ENCODE measurements at regions not wholly inside any gene's neighbourhood (a gene's known extent, or its start where the extent isn't known, plus 50 kb on each side); places are given as distances from the start of the nearest gene placed in this dataset.
A peak's percentile ranks its signal among the peaks of the same experiment; 100 is the strongest.

GRCh38 chr12:100715976-100716944, 78.3 kb upstream of the ANO4 start:
- Histone ChIP-seq H2AK5ac (ENCODE audit: low read length, severe bottlenecking) (no peak overlapping the region), H3K27ac (ENCODE audit: low read length, poor library complexity, severe bottlenecking) (no peak overlapping the region), H3K4me2 (ENCODE audit: low read length, poor library complexity, severe bottlenecking) (peak overlapping the region; percentile 81), H3K14ac (ENCODE audit: low read length in 2 of 2) (no peak overlapping the region), H2BK120ac (ENCODE audit: low read depth, low read length) (no peak overlapping the region), H3K23ac (ENCODE audit: low read length in 2 of 2) (no peak overlapping the region), H4K8ac (ENCODE audit: low read length) (peak overlapping the region; percentile 53), H2BK15ac (ENCODE audit: low read depth, poor library complexity, severe bottlenecking) (no peak overlapping the region), H4K91ac (ENCODE audit: low read length) (no peak overlapping the region), H3K4me3 (ENCODE audit: insufficient read depth in 1 of 2, low read depth in 1 of 2, low read length in 2 of 2) (peak overlapping the region in 1 of 2 experiments; percentile 68), H3K9ac (ENCODE audit: low read length) (peak overlapping the region; percentile 43), H2AFZ (ENCODE audit: low read depth, low read length) (peak overlapping the region; percentile 74), H3K18ac (ENCODE audit: low read depth in 1 of 2, low read length in 2 of 2) (peak overlapping the region in 1 of 2 experiments; percentile 38), H3K79me1 (replicated peaks; ENCODE audit: low read length, poor library complexity, severe bottlenecking) (no peaks in the 10 kb centered on the region), H2BK12ac (ENCODE audit: low read length in 2 of 2) (peak overlapping the region in 1 of 2 experiments; percentile 49), H3K9me3 (ENCODE audit: control insufficient read depth, low read length) (no peaks in the 10 kb centered on the region), H3K36me3 (ENCODE audit: control insufficient read depth in 1 of 2, insufficient read depth in 2 of 2, low read depth in 1 of 2, low read length in 2 of 2) (no peaks in the 10 kb centered on the region), H2BK5ac (ENCODE audit: low read depth, low read length, poor library complexity, severe bottlenecking) (no peak overlapping the region), H3K27me3 (ENCODE audit: control insufficient read depth in 1 of 2, insufficient read depth in 1 of 2, low read length in 2 of 2) (peaks cover 39 to 45% of the 10 kb centered on the region in 2 experiments), H3K4me1 (ENCODE audit: control insufficient read depth, insufficient read depth, low read depth, low read length) (peaks cover 8% of the 10 kb centered on the region), H3K4ac (ENCODE audit: low read depth in 1 of 2, low read length in 2 of 2) (no peak overlapping the region)
- DNase-seq: peak; percentile 38
- WGBS: 48% methylated on average over 55 of the region's 55 CpGs

GRCh38 chr12:100716945-100717732, 77.4 kb upstream of the ANO4 start:
- no peak overlapping the region for H3K27ac ChIP-seq (ENCODE audit: low read length, poor library complexity, severe bottlenecking)
- peak overlapping the region; percentile 81 for H3K4me2 ChIP-seq (ENCODE audit: low read length, poor library complexity, severe bottlenecking)
- no peak overlapping the region for H3K4ac ChIP-seq (ENCODE audit: low read depth in 1 of 2, low read length in 2 of 2)
- no peak overlapping the region for H2AK5ac ChIP-seq (ENCODE audit: low read length, severe bottlenecking)
- peak overlapping the region in 1 of 2 experiments; percentile 49 for H2BK12ac ChIP-seq (ENCODE audit: low read length in 2 of 2)
- H2BK120ac ChIP-seq (ENCODE audit: low read depth, low read length): peak overlapping the region; percentile 45
- 2% methylated on average over 90 of the region's 100 CpGs for WGBS
- no peak overlapping the region for H2BK5ac ChIP-seq (ENCODE audit: low read depth, low read length, poor library complexity, severe bottlenecking)
- H3K4me1 ChIP-seq (ENCODE audit: control insufficient read depth, insufficient read depth, low read depth, low read length): peaks cover 8% of the 10 kb centered on the region
- H3K9ac ChIP-seq (ENCODE audit: low read length): peak overlapping the region; percentile 65
- H3K36me3 ChIP-seq (ENCODE audit: control insufficient read depth in 1 of 2, insufficient read depth in 2 of 2, low read depth in 1 of 2, low read length in 2 of 2): no peaks in the 10 kb centered on the region
- peak overlapping the region; percentile 58 to 68 for H3K4me3 ChIP-seq (ENCODE audit: insufficient read depth in 1 of 2, low read depth in 1 of 2, low read length in 2 of 2)
- peak overlapping the region; percentile 74 for H2AFZ ChIP-seq (ENCODE audit: low read depth, low read length)
- DNase-seq: peak; percentile 52
- peak overlapping the region; percentile 61 for H2BK15ac ChIP-seq (ENCODE audit: low read depth, poor library complexity, severe bottlenecking)
- H3K9me3 ChIP-seq (ENCODE audit: control insufficient read depth, low read length): no peaks in the 10 kb centered on the region
- H3K18ac ChIP-seq (ENCODE audit: low read depth in 1 of 2, low read length in 2 of 2): peak overlapping the region; percentile 8 to 55
- peak overlapping the region; percentile 25 for H4K8ac ChIP-seq (ENCODE audit: low read length)
- H3K23ac ChIP-seq (ENCODE audit: low read length in 2 of 2): peak overlapping the region in 1 of 2 experiments; percentile 46
- no peaks in the 10 kb centered on the region for H3K79me1 ChIP-seq (replicated peaks; ENCODE audit: low read length, poor library complexity, severe bottlenecking)
- no peak overlapping the region for H3K14ac ChIP-seq (ENCODE audit: low read length in 2 of 2)
- H4K91ac ChIP-seq (ENCODE audit: low read length): peak overlapping the region; percentile 76
- peaks cover 44 to 45% of the 10 kb centered on the region in 2 experiments for H3K27me3 ChIP-seq (ENCODE audit: control insufficient read depth in 1 of 2, insufficient read depth in 1 of 2, low read length in 2 of 2)

GRCh38 chr12:100717733-100718067, 76.9 kb upstream of the ANO4 start:
- 2% methylated on average over 10 of the region's 13 CpGs for WGBS
- H3K4me1 ChIP-seq (ENCODE audit: control insufficient read depth, insufficient read depth, low read depth, low read length): peaks cover 8% of the 10 kb centered on the region
- H3K27ac ChIP-seq (ENCODE audit: low read length, poor library complexity, severe bottlenecking): no peak overlapping the region

GRCh38 chr12:100718187-100718586, 76.4 kb upstream of the ANO4 start:
- H2BK120ac ChIP-seq (ENCODE audit: low read depth, low read length): no peak overlapping the region
- H3K9ac ChIP-seq (ENCODE audit: low read length): no peak overlapping the region
- peaks cover 8% of the 10 kb centered on the region for H3K4me1 ChIP-seq (ENCODE audit: control insufficient read depth, insufficient read depth, low read depth, low read length)
- no peaks in the 10 kb centered on the region for H3K36me3 ChIP-seq (ENCODE audit: control insufficient read depth in 1 of 2, insufficient read depth in 2 of 2, low read depth in 1 of 2, low read length in 2 of 2)
- no peak overlapping the region for H2AFZ ChIP-seq (ENCODE audit: low read depth, low read length)
- no peak overlapping the region for H3K23ac ChIP-seq (ENCODE audit: low read length in 2 of 2)
- H3K4me3 ChIP-seq (ENCODE audit: insufficient read depth in 1 of 2, low read depth in 1 of 2, low read length in 2 of 2): no peak overlapping the region
- H2BK12ac ChIP-seq (ENCODE audit: low read length in 2 of 2): no peak overlapping the region
- H3K9me3 ChIP-seq (ENCODE audit: control insufficient read depth, low read length): no peaks in the 10 kb centered on the region
- H3K14ac ChIP-seq (ENCODE audit: low read length in 2 of 2): no peak overlapping the region
- H3K27ac ChIP-seq (ENCODE audit: low read length, poor library complexity, severe bottlenecking): no peak overlapping the region
- no peaks in the 10 kb centered on the region for H3K79me1 ChIP-seq (replicated peaks; ENCODE audit: low read length, poor library complexity, severe bottlenecking)
- 2% methylated on average over 4 of the region's 5 CpGs for WGBS
- H2AK5ac ChIP-seq (ENCODE audit: low read length, severe bottlenecking): no peak overlapping the region
- no peak overlapping the region for H4K8ac ChIP-seq (ENCODE audit: low read length)
- H3K27me3 ChIP-seq (ENCODE audit: control insufficient read depth in 1 of 2, insufficient read depth in 1 of 2, low read length in 2 of 2): peaks cover 45 to 46% of the 10 kb centered on the region in 2 experiments
- no peak overlapping the region for H2BK15ac ChIP-seq (ENCODE audit: low read depth, poor library complexity, severe bottlenecking)
- DNase-seq: peak; percentile 64
- no peak overlapping the region for H2BK5ac ChIP-seq (ENCODE audit: low read depth, low read length, poor library complexity, severe bottlenecking)
- no peak overlapping the region for H3K4ac ChIP-seq (ENCODE audit: low read depth in 1 of 2, low read length in 2 of 2)
- no peak overlapping the region for H3K18ac ChIP-seq (ENCODE audit: low read depth in 1 of 2, low read length in 2 of 2)
- H4K91ac ChIP-seq (ENCODE audit: low read length): no peak overlapping the region
- no peak overlapping the region for H3K4me2 ChIP-seq (ENCODE audit: low read length, poor library complexity, severe bottlenecking)

More at GRCh38 chr12:100717733-100718067, 76.9 kb upstream of the ANO4 start:
- Histone ChIP-seq H3K23ac (ENCODE audit: low read length in 2 of 2) (no peak overlapping the region), H3K79me1 (replicated peaks; ENCODE audit: low read length, poor library complexity, severe bottlenecking) (no peaks in the 10 kb centered on the region), H2BK15ac (ENCODE audit: low read depth, poor library complexity, severe bottlenecking) (no peak overlapping the region), H3K14ac (ENCODE audit: low read length in 2 of 2) (no peak overlapping the region), H2AK5ac (ENCODE audit: low read length, severe bottlenecking) (no peak overlapping the region), H2BK120ac (ENCODE audit: low read depth, low read length) (peak overlapping the region; percentile 45), H4K8ac (ENCODE audit: low read length) (no peak overlapping the region), H3K18ac (ENCODE audit: low read depth in 1 of 2, low read length in 2 of 2) (peak overlapping the region in 1 of 2 experiments; percentile 8), H3K4me3 (ENCODE audit: insufficient read depth in 1 of 2, low read depth in 1 of 2, low read length in 2 of 2) (peak overlapping the region; percentile 58 to 68), H2BK12ac (ENCODE audit: low read length in 2 of 2) (no peak overlapping the region), H3K9ac (ENCODE audit: low read length) (peak overlapping the region; percentile 65), H2AFZ (ENCODE audit: low read depth, low read length) (no peak overlapping the region), H3K36me3 (ENCODE audit: control insufficient read depth in 1 of 2, insufficient read depth in 2 of 2, low read depth in 1 of 2, low read length in 2 of 2) (no peaks in the 10 kb centered on the region), H3K9me3 (ENCODE audit: control insufficient read depth, low read length) (no peaks in the 10 kb centered on the region), H3K27me3 (ENCODE audit: control insufficient read depth in 1 of 2, insufficient read depth in 1 of 2, low read length in 2 of 2) (peaks cover 45 to 46% of the 10 kb centered on the region in 2 experiments), H2BK5ac (ENCODE audit: low read depth, low read length, poor library complexity, severe bottlenecking) (no peak overlapping the region), H4K91ac (ENCODE audit: low read length) (no peak overlapping the region), H3K4ac (ENCODE audit: low read depth in 1 of 2, low read length in 2 of 2) (no peak overlapping the region), H3K4me2 (ENCODE audit: low read length, poor library complexity, severe bottlenecking) (peak overlapping the region; percentile 81)
- DNase-seq: peak; percentile 43
